GM21717 (cell line): ENCODE measurements at regions not wholly inside any gene's neighbourhood (a gene's known extent, or its start where the extent isn't known, plus 50 kb on each side); places are given as distances from the start of the nearest gene placed in this dataset.
A peak's percentile ranks its signal among the peaks of the same experiment; 100 is the strongest.
"Not testable (repeated sequence)": the region's sequence is repeated elsewhere in the genome, so short reads cannot be mapped to it uniquely, and the experiment has no call there.

Experiments
- ATAC-seq: cut with Tn5 transposase; IDR thresholded peaks from one replicate; pipeline ENCODE4 v1.9.1; 2021; ENCODE audit warnings: mild to moderate bottlenecking, moderate library complexity; ENCODE audit not compliant: unreplicated experiment

GRCh38 chr7:94100723-94101345 lies 96.7 kb upstream of the BET1 start:
- ATAC-seq, result no peak

- no peak for ATAC-seq
Observed at GRCh38 chr7:94104301-94104700, 100.1 kb upstream of the BET1 start.

GRCh38 chr7:94109556-94109955 lies 105.4 kb upstream of the BET1 start:
- ATAC-seq, result no peak

DNA sequence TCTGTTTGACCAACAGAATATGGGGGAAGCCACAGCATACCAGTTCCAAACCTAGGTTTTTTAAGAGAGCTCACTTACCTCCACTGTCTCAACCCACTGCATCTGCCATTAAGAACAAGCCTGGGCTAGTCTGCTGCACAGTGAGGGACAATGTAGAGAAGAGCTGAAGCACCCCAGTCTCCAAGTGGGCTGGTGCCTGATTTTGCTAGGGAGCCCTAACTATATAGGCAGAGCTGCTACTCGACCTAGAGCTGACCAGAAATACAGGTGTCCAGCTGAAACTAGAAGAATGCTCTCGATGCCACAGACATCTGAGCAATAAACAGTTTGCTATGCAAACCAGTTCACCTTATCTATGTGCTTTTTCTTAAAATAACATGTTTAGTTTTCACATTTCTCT lies 106.9 kb upstream of the BET1 start:
- ATAC-seq, result no peak

DNA sequence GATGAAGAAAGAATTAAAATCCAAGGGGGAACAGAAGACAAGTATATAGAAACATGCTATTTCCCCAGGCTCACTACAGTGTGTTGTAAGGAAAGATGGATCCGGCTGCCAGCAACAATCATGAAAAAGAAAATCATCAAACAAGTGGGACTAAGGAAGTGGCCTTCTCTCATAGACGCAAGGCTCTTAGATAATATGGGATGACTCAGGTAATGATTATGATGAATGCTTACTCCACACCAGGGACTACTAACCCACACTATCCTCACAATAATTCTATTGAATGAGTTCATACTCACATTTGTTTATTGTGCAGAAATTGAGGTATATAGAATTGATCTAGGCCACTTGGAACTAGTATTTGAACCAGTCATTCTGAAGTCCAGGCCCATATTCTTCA lies 111.2 kb upstream of the BET1 start:
- ATAC-seq, result no peak

GRCh38 chr7:94123136-94123535 lies 119.0 kb upstream of the BET1 start:
- no peak for ATAC-seq

GRCh38 chr7:94127026-94127425 lies 122.9 kb upstream of the BET1 start:
- ATAC-seq, result no peak

DNA sequence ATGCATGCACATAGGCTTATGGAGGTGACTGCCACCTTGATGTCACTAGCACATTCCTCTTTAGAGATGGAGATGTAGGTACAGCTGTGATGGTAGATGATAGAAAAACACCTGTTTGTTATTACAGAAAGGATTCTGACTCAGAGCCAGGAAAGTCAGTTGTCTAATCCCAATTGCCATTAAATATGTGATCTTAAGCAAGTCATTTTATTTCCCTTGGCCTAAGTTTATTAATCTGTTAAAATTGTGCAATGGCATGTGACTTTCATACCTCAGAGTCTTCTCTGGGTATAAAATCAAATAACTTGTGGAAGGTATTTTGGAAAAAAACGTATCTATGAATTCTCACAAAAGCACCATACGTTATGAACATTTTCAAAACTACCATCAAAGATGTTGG lies 123.9 kb upstream of the BET1 start:
- no peak for ATAC-seq

DNA sequence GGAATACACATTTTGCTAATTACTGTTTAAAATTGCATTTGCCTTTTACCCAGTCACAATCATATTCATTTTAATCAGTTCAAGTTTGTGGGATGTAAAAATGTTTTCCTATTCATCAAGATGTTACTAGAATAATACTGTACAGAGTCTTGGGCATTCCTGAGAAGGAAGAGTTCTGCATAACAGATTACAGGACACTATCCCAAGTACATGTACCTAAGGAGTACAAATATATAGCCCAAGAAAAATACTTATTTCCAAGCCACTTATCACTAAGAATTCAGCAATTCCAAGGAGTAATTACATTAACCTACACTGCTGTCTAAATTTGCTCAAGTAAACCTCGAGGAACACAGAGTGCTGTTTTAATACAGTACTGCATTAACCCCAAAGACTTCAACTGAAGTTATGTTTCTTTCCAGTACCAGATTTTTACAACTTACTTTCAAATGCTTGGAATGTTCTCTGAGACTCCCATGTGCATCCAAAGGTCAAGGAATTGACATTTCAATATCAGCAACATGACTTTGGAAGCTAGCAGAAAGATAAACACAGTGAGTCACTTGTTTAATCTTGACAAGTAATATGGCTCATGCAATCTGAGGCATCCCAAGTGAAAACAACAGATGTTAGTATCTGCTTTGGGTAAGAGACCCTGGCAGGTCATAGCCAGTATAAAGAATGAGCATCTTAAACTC lies 125.4 kb upstream of the BET1 start:
- no peak for ATAC-seq

DNA sequence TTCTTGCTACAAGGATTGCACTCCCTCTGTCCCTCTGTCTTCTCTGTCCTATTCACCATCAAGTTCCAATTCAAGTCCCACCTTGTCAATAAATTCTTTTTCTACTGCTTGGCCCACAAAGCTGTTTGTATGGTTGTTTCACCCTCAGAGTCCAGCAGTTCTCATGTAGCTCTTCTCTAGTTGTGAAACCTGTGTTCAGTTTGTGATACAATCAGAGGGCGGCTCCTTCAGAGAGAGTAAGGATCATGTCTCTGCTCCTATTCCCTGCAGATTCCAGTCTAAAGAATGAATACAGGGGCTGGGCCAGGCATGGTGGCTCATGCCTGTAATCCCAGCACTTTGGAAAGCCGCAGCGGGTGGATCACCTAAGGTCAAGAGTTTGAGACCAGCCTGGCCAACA lies 126.6 kb upstream of the BET1 start:
- no peak for ATAC-seq

GRCh38 chr7:94133460-94133859 lies 129.3 kb upstream of the BET1 start:
- peak; percentile 73 for ATAC-seq

DNA sequence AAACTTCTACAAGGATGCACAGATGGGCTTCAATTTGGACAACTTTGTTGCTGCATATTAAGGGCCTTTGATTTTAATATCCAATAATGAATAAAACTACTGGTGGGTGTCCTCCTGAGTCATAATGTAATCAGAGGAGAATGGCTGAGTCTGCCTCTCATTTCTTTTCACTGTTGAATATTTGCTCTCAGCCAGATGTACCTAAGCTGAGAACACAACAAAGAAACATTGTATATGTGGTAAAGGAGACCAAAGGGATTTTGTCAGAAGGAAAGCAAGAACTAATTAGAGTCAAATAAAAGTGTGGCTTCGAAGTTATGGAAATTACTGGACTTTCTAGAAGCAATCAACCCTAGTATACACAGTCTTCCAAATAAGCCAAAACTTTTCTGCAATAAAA lies 131.0 kb upstream of the BET1 start:
- ATAC-seq, result no peak

GRCh38 chr7:94142281-94142680 lies 138.1 kb upstream of the BET1 start:
- no peak for ATAC-seq

GRCh38 chr7:94145602-94146001 lies 141.4 kb upstream of the BET1 start:
- no peak for ATAC-seq

DNA sequence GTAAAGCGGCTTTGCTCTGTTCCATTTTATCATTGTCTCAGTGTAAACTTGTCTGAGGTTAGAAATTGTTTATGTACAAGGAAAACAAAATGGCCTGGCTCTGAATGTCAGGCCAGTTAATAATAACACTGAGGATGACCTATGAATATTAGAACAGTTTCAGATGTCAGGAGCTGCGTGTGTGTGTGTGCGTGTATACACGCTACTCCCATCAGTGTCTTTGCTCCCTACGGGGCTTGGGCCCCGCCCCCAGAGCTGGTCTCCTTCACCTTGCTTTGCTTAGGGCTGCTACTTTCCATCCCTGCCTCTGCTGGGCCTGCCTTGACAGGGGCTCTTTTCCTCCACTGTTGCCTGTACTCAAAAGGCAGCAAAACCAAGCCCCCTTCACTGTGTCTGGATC lies 142.3 kb upstream of the BET1 start:
- ATAC-seq, result no peak

DNA sequence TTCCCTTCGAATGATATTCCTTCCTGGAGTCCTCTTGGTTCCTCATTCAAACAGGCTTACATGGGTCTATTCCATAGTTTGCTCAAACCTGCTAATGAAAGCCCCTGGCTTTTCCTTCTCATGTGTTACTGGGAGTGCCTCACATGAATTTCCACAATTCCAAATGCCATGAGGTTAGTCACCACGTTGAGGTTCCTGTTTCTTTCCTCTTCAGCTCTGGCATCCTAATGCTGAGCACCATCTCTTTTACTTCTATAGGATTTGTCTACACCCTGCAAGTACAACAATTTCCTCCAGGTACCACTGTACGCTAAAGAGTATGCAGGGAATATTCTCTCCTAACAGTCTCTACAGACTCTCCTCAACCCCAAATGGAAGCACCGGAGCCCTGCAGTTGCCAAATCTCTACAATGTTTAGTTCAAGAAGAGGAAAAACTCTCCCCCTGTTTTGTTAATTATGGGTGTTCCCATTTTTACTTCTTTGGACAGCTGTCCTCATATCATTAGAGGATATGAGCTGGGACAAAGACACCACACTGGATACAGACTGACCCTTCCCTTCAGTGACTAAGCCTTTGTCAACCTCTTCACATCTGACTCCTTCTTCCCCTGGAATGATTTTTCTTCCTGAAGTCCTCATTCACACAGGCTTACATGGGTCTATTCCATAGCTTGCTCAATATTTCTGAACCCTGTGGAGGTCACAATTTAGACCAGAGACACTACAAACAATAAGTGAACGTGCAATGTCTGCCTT lies 145.8 kb upstream of the BET1 start:
- no peak for ATAC-seq

DNA sequence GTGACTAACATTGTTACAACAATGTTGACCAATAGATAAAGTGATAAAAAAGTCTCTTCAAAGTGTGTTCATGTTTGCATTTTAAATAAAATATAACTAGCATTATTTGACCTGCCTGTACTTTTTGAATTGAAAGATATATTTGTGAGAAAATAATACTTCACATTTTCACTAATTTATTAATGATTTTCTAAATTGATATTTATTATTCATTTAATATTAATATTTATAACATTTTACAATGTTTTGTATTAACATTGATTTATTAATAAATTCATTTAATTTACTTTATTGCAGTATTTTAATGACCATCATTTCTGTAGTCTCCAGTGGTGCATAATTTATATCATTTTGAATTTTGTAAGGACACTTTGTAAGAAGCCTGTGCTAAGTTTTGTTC lies 150.0 kb upstream of the BET1 start:
- no peak for ATAC-seq

DNA sequence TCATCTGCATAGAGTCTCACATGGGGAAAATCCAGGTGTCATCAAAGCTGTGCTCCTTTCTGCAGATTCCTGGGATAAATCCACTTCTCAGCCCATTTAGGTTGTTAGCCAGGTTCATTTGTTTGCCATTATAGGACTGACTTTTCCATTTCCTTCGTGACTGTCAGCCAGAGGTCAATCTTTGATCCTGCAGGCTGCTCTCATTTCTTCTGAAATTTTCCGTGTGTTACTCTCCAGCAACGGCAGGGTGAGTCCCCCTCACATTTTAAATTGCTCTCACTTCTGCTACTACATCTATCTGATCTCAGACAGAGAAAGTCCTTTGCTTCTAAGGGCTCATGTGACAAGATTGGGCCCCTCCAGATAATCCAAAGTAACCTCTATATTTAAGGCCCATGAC lies 150.7 kb upstream of the BET1 start:
- ATAC-seq, result no peak

GRCh38 chr7:94157659-94158306 lies 153.6 kb upstream of the BET1 start:
- ATAC-seq, result not testable (repeated sequence)

- ATAC-seq, result peak; percentile 99
Observed at GRCh38 chr7:94160719-94161435, 156.7 kb upstream of the BET1 start.

- ATAC-seq, result no peak
Observed at GRCh38 chr7:94161476-94161875, 157.3 kb upstream of the BET1 start.
